Cardiac muscle cell (in vitro differentiated cells and primary cell): ENCODE measurements at regions not wholly inside any gene's neighbourhood (a gene's known extent, or its start where the extent isn't known, plus 50 kb on each side); places are given as distances from the start of the nearest gene placed in this dataset.
A peak's percentile ranks its signal among the peaks of the same experiment; 100 is the strongest.
"Not testable (repeated sequence)": the region's sequence is repeated elsewhere in the genome, so short reads cannot be mapped to it uniquely, and the experiment has no call there.

Source experiments
- DNase-seq, 2 donors: peaks; one replicate each; pipeline versions ENCODE4 v3.0.0 to v3.0.0-alpha.2; 2010 to 2017; ENCODE audit warnings: low read depth in 1 of 2, low spot score in 1 of 2
- H3K27ac ChIP-seq: fragments of 200-600 bp; sonication (generic); 2 replicates; pipeline ENCODE4 v1.5.1; 2016
- H3K27me3 ChIP-seq: fragments of 200-600 bp; sonication (generic); 2 replicates; pipeline ENCODE4 v1.6.0; 2016; ENCODE audit warnings: control low read depth
- H3K36me3 ChIP-seq: fragments of 200-600 bp; sonication (generic); 2 replicates; pipeline ENCODE4 v1.5.1; 2016; ENCODE audit warnings: control low read depth
- H3K4me1 ChIP-seq: fragments of 200-600 bp; sonication (generic); 2 replicates; pipeline ENCODE4 v1.8.1; 2017; ENCODE audit warnings: low read depth, mild to moderate bottlenecking, mixed run types
- H3K4me3 ChIP-seq: fragments of 200-600 bp; sonication (generic); 2 replicates; pipeline ENCODE4 v1.5.1; 2016; ENCODE audit warnings: mild to moderate bottlenecking
- H3K9me3 ChIP-seq: fragments of 200-600 bp; sonication (generic); 2 replicates; pipeline ENCODE4 v1.5.1; 2017; ENCODE audit warnings: low read depth, mild to moderate bottlenecking, control low read depth
- CTCF ChIP-seq: IDR thresholded peaks from 2 replicates; pipeline ENCODE4 v1.5.1; 2012; ENCODE audit warnings: low read depth, mild to moderate bottlenecking, low read length

- H3K27me3 ChIP-seq: no peaks in the 10 kb centered on the region
- no peak overlapping the region for H3K27ac ChIP-seq
- no peaks in the 10 kb centered on the region for H3K36me3 ChIP-seq
- no peak for DNase-seq
- no peaks in the 10 kb centered on the region for H3K9me3 ChIP-seq
- no peak overlapping the region for H3K4me3 ChIP-seq
- no peaks in the 10 kb centered on the region for H3K4me1 ChIP-seq
- TF ChIP-seq CTCF: no peak
Measured at GRCh38 chr1:108314815-108315214, 70.9 kb upstream of the NBPF4 start.

GRCh38 chr1:108316545-108316944 lies 72.7 kb upstream of the NBPF4 start:
- peak; percentile 35 for TF ChIP-seq CTCF
- Histone ChIP-seq H3K4me1 (no peaks in the 10 kb centered on the region), H3K27ac (no peak overlapping the region), H3K36me3 (no peaks in the 10 kb centered on the region), H3K4me3 (no peak overlapping the region), H3K27me3 (no peaks in the 10 kb centered on the region), H3K9me3 (no peaks in the 10 kb centered on the region)
- peak in 1 of 2 donors; percentile 28 for DNase-seq

- Histone ChIP-seq H3K36me3 (no peaks in the 10 kb centered on the region), H3K4me3 (no peak overlapping the region), H3K9me3 (no peaks in the 10 kb centered on the region), H3K4me1 (no peaks in the 10 kb centered on the region), H3K27ac (no peak overlapping the region), H3K27me3 (no peaks in the 10 kb centered on the region)
- no peak for TF ChIP-seq CTCF
- DNase-seq: no peak
Measured at GRCh38 chr1:108320849-108321248, 77.0 kb upstream of the NBPF4 start.

- H3K9me3 ChIP-seq, DNase-seq, H3K4me3 ChIP-seq, H3K27ac ChIP-seq, H3K4me1 ChIP-seq, H3K36me3 ChIP-seq, H3K27me3 ChIP-seq: not testable (repeated sequence)
Measured at GRCh38 chr1:108325338-108325737, 81.5 kb upstream of the NBPF4 start.

- H3K36me3 ChIP-seq: no peaks in the 10 kb centered on the region
- no peak overlapping the region for H3K27ac ChIP-seq
- TF ChIP-seq CTCF: no peak
- no peaks in the 10 kb centered on the region for H3K27me3 ChIP-seq
- H3K9me3 ChIP-seq: no peaks in the 10 kb centered on the region
- no peak overlapping the region for H3K4me3 ChIP-seq
- H3K4me1 ChIP-seq: no peaks in the 10 kb centered on the region
- DNase-seq: no peak
Measured at GRCh38 chr1:108327534-108328466, 83.9 kb upstream of the NBPF4 start.

- no peaks in the 10 kb centered on the region for H3K9me3 ChIP-seq
- TF ChIP-seq CTCF: no peak
- H3K27ac ChIP-seq: no peak overlapping the region
- DNase-seq: no peak
- H3K4me3 ChIP-seq: no peak overlapping the region
- H3K4me1 ChIP-seq: no peaks in the 10 kb centered on the region
- H3K27me3 ChIP-seq: no peaks in the 10 kb centered on the region
- H3K36me3 ChIP-seq: no peaks in the 10 kb centered on the region
Measured at GRCh38 chr1:108345776-108346531, 102.1 kb upstream of the NBPF4 start.
